Colonic mucosa (tissue), 4 donors: ENCODE measurements at regions not wholly inside any gene's neighbourhood (a gene's known extent, or its start where the extent isn't known, plus 50 kb on each side); places are given as distances from the start of the nearest gene placed in this dataset.
A peak's percentile ranks its signal among the peaks of the same experiment; 100 is the strongest.
"Not testable (repeated sequence)": the region's sequence is repeated elsewhere in the genome, so short reads cannot be mapped to it uniquely, and the experiment has no call there.

Experiments used
- DNase-seq: peaks from one replicate; pipeline ENCODE4 v3.0.0-alpha.2; 2020
- H3K27ac ChIP-seq: fragments of 200-600 bp; one replicate; pipeline ENCODE4 v1.8.0; 2021
- H3K27me3 ChIP-seq: fragments of 200-600 bp; one replicate; pipeline ENCODE4 v1.8.0; 2021
- H3K36me3 ChIP-seq: fragments of 200-600 bp; one replicate; pipeline ENCODE4 v1.8.0; 2021
- H3K4me1 ChIP-seq: fragments of 200-600 bp; one replicate; pipeline ENCODE4 v1.8.0; 2021; ENCODE audit warnings: mild to moderate bottlenecking
- H3K4me3 ChIP-seq: fragments of 200-600 bp; one replicate; pipeline ENCODE4 v1.8.0; 2021
- H3K9ac ChIP-seq, 2 donors: one replicate each; pipeline ENCODE4 v1.7.0; 2013; ENCODE audit warnings: control low read depth in 2 of 2, low read depth in 2 of 2, low read length in 2 of 2
- H3K9me3 ChIP-seq: fragments of 200-600 bp; one replicate; pipeline ENCODE4 v1.8.0; 2021
- CTCF ChIP-seq: fragments of 200-600 bp; IDR thresholded peaks from one replicate; pipeline ENCODE4 v1.8.0; 2022; ENCODE audit warnings: antibody characterized with exemption, mild to moderate bottlenecking
- intact Hi-C: fragments of 100-400 bp; cut with DNase I; formaldehyde crosslinking; loops from one replicate; pipeline ENCODE4 v1.14.1; 2022
- donor health status: healthy.
- donor health status: DM: no; HTN: no; CAD: no.
- donor health status: DM: no; HTN: no; CAD: no.

GRCh38 chr18:47677952-47678351 is 252.5 kb downstream of the SMAD2 start:
- Histone ChIP-seq H3K4me3 (no peak overlapping the region), H3K4me1 (no peaks in the 10 kb centered on the region), H3K27me3 (no peaks in the 10 kb centered on the region), H3K27ac (no peak overlapping the region), H3K9ac (no peak overlapping the region), H3K36me3 (no peaks in the 10 kb centered on the region), H3K9me3 (no peaks in the 10 kb centered on the region)
- no peak for TF ChIP-seq CTCF
- intact Hi-C loops = no loop called here
- no peak for DNase-seq

- H3K4me3 ChIP-seq = no peak overlapping the region
- no peaks in the 10 kb centered on the region for H3K9me3 ChIP-seq
- no peak for TF ChIP-seq CTCF
- intact Hi-C loops = no loop called here
- no peaks in the 10 kb centered on the region for H3K27me3 ChIP-seq
- H3K36me3 ChIP-seq = no peaks in the 10 kb centered on the region
- no peak overlapping the region for H3K27ac ChIP-seq
- no peaks in the 10 kb centered on the region for H3K4me1 ChIP-seq
- H3K9ac ChIP-seq = no peak overlapping the region
- no peak for DNase-seq
Measured at GRCh38 chr18:47669815-47670214, 260.6 kb downstream of the SMAD2 start.

- DNase-seq = no peak
- Histone ChIP-seq H3K9me3 (no peaks in the 10 kb centered on the region), H3K27me3 (no peaks in the 10 kb centered on the region), H3K4me3 (no peak overlapping the region), H3K36me3 (no peaks in the 10 kb centered on the region), H3K9ac (no peak overlapping the region), H3K4me1 (no peaks in the 10 kb centered on the region), H3K27ac (no peak overlapping the region)
- intact Hi-C loops = no loop called here
- TF ChIP-seq CTCF = no peak
Measured at GRCh38 chr18:47658498-47658897, 272.0 kb downstream of the SMAD2 start.

GRCh38 chr18:47654988-47655387 is 275.5 kb downstream of the SMAD2 start:
- no peak overlapping the region for H3K9ac ChIP-seq
- intact Hi-C loops = no loop called here
- no peak for DNase-seq
- no peak for TF ChIP-seq CTCF
- no peaks in the 10 kb centered on the region for H3K4me1 ChIP-seq
- no peaks in the 10 kb centered on the region for H3K36me3 ChIP-seq
- no peak overlapping the region for H3K4me3 ChIP-seq
- H3K27me3 ChIP-seq = no peaks in the 10 kb centered on the region
- no peaks in the 10 kb centered on the region for H3K9me3 ChIP-seq
- no peak overlapping the region for H3K27ac ChIP-seq

- no peaks in the 10 kb centered on the region for H3K36me3 ChIP-seq
- H3K27me3 ChIP-seq = no peaks in the 10 kb centered on the region
- no peak for DNase-seq
- intact Hi-C loops = no loop called here
- TF ChIP-seq CTCF = no peak
- H3K9me3 ChIP-seq = no peaks in the 10 kb centered on the region
- H3K4me1 ChIP-seq = no peaks in the 10 kb centered on the region
- H3K4me3 ChIP-seq = no peak overlapping the region
- H3K27ac ChIP-seq = no peak overlapping the region
- H3K9ac ChIP-seq = no peak overlapping the region
Measured at GRCh38 chr18:47644896-47645295, 285.6 kb downstream of the SMAD2 start.

GRCh38 chr18:47637551-47637950 is 292.9 kb downstream of the SMAD2 start:
- H3K4me1 ChIP-seq, H3K4me3 ChIP-seq, H3K27me3 ChIP-seq, H3K9ac ChIP-seq, H3K9me3 ChIP-seq, intact Hi-C loops, H3K36me3 ChIP-seq, H3K27ac ChIP-seq: not testable (repeated sequence)
- peak; percentile 39 for DNase-seq
